HG03135 (cell line): ENCODE measurements at regions not wholly inside any gene's neighbourhood (a gene's known extent, or its start where the extent isn't known, plus 50 kb on each side); places are given as distances from the start of the nearest gene placed in this dataset.
"Not testable (repeated sequence)": the region's sequence is repeated elsewhere in the genome, so short reads cannot be mapped to it uniquely, and the experiment has no call there.

ENCODE experiments used
- ATAC-seq: cut with Tn5 transposase; IDR thresholded peaks from one replicate; pipeline ENCODE4 v1.9.1; 2021; ENCODE audit warnings: mild to moderate bottlenecking, moderate library complexity; ENCODE audit not compliant: unreplicated experiment

GRCh38 chr12:42886160-42886559 lies 296.6 kb upstream of the PRICKLE1 start:
- ATAC-seq: no peak

- ATAC-seq: no peak
Observed at GRCh38 chr12:42885677-42886076, 296.1 kb upstream of the PRICKLE1 start.

- ATAC-seq: no peak
Observed at GRCh38 chr12:42884116-42884515, 294.6 kb upstream of the PRICKLE1 start.

- no peak for ATAC-seq
Observed at GRCh38 chr12:42873401-42873800, 283.9 kb upstream of the PRICKLE1 start.

DNA sequence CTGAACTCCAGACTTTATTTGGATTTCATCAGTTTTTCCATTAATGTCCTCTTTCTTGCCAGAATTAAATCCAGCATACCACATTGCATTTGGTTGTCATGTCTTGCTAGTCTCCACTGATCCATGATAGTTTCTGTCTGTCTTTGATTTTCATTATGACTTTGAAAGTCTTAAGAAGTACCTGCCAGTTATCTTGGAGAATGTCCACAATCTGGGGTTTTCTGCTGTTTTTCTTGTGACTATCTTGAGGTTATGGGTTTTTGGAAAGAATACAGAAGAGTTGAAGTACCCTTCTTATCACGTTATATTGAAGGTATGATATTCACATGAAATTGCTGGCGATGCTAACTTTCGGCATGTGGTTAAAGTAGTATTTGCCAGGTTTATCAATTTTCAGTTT lies 282.3 kb upstream of the PRICKLE1 start:
- ATAC-seq: no peak

DNA sequence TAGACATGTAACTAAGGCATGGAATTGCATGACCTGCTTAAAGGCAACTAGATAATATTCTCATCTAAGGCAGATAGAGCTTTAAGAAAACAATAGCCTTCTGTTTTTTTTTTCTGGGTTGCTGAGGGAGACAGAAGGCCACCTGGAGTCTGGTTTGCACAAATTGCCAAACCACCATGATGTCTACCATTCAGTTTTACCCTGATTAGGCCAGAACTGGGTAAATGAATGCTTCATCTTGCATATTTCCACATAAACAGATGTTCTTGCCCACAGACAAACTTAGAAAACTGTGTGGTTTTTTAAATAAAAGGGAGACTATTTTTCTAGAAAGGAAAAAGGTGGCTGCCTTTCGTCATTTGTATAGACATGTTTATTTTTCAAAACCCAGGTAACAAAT lies 278.7 kb upstream of the PRICKLE1 start:
- ATAC-seq: no peak

DNA sequence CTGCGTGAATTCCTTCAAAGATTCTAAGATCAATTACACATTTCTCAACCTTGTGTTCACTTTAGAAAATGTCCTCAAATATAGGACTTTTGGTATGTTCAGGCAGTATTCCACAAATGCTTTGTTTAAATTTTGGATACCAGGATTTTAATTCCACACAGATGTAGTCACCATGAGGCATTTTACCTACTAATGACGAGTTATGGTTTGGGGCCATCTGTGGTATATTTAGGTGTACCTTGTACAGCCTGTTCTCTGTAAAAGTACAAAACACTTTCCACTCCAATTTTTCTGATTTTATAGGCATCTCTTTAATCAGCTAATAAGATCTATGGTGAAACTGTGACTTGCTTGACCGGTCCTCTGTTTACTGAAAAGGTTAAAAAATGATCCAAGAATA lies 275.7 kb upstream of the PRICKLE1 start:
- no peak for ATAC-seq

DNA sequence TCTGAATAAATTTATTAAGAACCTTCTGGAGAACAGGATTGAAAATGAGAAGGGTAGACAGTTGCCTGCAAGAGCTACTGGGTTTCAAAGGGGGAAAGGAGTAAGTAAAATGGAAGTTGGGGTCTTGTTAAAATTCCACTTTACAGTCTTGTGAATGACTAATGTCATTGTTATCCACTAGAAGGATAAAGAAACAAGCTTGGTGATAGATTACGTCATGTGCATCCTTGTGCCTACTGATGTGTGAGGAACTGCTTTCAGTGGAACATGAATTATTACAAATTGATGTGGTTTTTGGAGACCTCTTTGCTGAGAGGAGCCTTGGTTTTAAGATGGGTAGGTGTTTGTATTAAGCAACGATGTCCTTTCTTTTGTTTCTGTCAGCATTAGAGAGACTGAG lies 272.5 kb upstream of the PRICKLE1 start:
- no peak for ATAC-seq

DNA sequence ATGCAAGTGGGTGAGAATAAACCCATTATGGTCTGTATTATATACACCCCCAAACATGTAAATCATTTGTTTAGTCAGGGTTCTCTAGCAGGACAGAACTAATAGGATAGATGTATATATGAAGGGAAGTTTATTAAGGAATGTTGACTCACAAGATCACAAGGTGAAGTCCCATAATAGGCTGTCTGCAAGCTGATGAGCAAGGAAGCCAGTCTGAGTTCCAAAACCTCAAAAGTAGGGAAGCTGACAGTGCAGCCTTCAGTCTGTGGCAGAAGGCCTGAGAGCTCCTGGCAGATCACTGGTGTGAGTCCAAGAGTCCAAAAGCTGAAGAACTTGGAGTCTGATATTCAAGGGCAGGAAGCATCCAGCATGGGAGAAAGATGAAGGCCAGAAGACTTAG lies 270.8 kb upstream of the PRICKLE1 start:
- not testable (repeated sequence) for ATAC-seq

- ATAC-seq: no peak
Observed at GRCh38 chr12:42859612-42860011, 270.1 kb upstream of the PRICKLE1 start.

DNA sequence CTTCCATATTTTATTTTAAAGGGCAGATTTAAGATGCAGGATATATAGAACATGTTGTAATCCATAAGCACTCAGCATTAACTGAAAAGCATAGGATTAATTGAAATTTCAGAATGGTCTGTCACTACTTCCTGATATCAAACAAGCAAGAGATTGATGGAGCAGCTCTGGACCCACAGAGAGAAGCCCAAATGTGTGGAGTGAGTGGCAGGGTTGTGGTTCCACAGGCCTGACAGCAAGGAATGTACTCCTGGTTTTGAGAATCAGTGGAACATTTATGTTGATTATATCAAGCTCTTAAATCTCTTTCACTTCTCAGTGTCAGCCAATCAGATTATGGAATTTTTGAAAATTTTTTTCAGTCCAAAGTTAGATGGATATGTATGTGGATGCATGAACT lies 267.6 kb upstream of the PRICKLE1 start:
- no peak for ATAC-seq

- ATAC-seq: no peak
Observed at GRCh38 chr12:42855362-42855950, 265.9 kb upstream of the PRICKLE1 start.

- no peak for ATAC-seq
Observed at GRCh38 chr12:42854826-42855225, 265.3 kb upstream of the PRICKLE1 start.

DNA sequence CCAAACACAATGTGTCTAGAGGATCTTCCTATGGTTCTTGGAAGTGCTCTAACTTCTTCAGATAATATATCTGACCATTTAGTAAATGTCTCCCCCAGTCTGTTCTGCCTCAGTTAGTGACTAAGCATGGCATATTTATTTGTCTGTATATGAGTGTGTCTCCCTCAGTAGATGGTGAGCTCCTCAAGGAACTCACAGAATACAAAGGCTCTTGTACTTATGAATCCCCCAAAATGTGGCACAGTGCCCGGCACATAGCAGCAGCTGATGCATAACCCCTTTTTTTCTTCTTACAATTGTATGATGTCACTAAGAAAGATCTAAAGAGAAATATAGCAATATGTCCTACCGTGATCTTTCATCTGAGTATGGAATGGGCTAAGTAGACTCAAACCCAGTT lies 264.7 kb upstream of the PRICKLE1 start:
- ATAC-seq: no peak

GRCh38 chr12:42853370-42854140 lies 264.0 kb upstream of the PRICKLE1 start:
- ATAC-seq: no peak

- no peak for ATAC-seq
Observed at GRCh38 chr12:42846782-42847181, 257.2 kb upstream of the PRICKLE1 start.

GRCh38 chr12:42834062-42834461 lies 244.5 kb upstream of the PRICKLE1 start:
- no peak for ATAC-seq

GRCh38 chr12:42828836-42829235 lies 239.3 kb upstream of the PRICKLE1 start:
- ATAC-seq: no peak

DNA sequence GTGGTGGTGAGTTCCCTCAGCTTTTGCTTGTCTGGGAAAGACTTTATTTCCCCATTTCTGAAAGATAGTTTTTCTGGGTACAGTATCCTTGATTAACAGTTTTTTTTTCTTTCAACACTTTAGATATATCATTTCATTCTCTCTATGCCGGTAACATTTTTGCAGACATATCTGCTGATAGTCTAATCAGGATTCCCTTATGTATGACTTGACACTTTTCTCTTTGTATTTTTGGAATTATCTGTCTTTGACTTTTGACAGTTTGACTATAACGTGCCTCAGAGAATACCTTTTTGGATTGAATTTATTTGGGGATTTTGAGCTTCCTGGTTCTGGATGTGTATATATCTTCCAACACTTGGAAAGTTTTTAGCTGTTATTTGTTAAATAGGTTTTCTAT lies 234.8 kb upstream of the PRICKLE1 start:
- ATAC-seq: no peak

DNA sequence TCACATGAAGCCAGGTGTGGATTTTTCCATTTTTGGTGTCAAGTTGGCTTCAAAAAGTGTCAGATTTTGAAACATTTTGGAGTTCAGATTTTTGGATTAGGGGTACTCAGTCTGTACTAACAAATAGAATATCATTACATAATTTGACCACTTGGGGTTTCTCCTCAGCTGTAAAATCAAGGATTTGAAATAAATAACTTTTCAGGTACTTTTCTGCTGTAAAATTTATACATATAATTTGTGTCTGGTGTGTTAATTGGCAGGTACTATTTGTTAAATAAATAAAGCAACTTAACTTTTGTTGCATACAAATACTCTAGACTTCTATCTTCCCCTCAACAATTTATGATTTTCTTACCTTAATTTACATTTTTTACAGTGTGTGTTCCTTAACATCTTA lies 234.1 kb upstream of the PRICKLE1 start:
- no peak for ATAC-seq

DNA sequence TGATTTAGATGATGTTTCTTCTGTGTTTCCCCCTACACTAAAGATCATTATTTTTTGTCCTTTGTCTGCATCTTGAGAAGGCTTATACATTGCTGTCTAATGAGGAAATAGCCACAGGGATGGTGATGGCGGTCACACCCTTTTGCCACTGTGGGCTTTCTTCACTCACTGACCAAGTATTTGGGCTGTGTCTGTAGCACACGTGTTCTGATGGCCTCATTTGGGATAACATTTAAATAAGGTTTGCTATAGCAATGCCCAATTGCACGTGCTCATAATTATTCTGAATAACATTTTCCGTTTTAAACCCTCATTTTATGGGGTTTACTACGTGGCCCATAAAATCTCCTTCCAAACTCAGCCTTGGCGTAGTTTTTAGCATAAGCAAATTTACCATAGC lies 230.3 kb upstream of the PRICKLE1 start:
- no peak for ATAC-seq

DNA sequence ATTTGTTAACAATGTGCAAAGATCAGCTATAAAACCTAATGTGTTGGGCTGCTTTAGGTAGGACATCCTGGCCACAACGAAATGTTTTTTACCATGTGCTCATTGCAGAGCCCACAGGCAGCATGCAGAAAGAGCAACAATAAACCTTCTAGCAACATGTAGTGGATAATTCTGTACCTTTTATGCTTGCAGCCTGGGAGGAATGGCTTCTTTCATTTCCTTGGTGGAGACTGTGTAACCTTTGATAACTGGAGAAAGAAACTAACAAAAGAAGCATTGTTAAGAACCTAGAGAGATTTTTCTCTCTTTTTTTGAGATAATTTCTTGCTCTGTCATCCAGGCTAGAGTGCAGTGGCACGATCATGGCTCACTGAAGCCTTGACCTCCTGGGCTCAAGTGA lies 225.5 kb upstream of the PRICKLE1 start:
- ATAC-seq: no peak

DNA sequence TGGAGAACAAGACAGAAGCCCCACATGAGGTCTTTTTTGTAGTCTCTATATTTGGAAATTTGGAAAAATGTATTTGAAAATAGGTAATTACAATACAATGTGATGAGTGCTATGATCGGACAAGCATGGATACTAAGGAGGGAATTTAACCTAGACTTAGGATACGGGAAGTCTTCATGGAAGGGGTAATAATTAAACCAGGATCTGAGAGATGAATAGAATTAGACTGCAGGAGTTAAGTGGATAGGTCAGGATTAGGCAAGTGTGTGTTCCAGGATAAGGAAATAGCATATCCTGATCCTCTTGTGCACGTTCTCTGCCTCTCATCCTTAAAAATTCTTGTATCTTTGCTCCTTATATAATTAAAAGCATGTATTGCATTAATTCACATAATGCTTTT lies 223.3 kb upstream of the PRICKLE1 start:
- no peak for ATAC-seq
